ENCODE measurements at regions not wholly inside any gene's neighbourhood (a gene's known extent, or its start where the extent isn't known, plus 50 kb on each side); places are given as distances from the start of the nearest gene placed in this dataset.

DNA sequence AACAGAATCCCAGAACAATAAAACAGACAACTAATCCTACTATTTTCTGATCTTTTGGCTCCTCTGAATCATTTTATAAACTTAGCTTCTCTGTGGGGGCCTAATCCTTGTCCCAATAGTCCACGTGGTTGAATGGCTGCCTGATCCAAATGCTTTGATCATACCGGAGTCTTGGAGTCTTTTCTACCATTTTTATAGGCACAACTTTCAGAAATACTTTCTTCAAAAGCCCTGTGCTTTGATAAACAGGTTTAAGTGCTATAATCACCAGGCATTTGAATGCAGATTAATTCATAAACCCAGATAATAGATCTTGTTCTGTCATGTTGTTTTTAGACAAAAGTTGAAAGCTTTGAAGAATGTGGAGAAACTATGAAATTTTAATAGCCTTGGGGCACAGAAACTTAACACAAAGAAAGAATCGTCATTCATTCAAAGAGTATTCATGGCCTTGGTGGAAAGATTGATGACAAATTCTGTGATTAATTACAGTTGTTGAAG is 163.7 kb downstream of the AHR start:
- intact Hi-C loops (cut with DNase I; ENCODE audit: low total_unique reads): no loop called here
- peaks cover 0 to 6% (median 0%) of the 10 kb centered on the region in 3 donors for H3K9me3 ChIP-seq
- no peak for DNase-seq
- H3K27me3 ChIP-seq: no peaks in the 10 kb centered on the region
- TF ChIP-seq, protein P1, sequence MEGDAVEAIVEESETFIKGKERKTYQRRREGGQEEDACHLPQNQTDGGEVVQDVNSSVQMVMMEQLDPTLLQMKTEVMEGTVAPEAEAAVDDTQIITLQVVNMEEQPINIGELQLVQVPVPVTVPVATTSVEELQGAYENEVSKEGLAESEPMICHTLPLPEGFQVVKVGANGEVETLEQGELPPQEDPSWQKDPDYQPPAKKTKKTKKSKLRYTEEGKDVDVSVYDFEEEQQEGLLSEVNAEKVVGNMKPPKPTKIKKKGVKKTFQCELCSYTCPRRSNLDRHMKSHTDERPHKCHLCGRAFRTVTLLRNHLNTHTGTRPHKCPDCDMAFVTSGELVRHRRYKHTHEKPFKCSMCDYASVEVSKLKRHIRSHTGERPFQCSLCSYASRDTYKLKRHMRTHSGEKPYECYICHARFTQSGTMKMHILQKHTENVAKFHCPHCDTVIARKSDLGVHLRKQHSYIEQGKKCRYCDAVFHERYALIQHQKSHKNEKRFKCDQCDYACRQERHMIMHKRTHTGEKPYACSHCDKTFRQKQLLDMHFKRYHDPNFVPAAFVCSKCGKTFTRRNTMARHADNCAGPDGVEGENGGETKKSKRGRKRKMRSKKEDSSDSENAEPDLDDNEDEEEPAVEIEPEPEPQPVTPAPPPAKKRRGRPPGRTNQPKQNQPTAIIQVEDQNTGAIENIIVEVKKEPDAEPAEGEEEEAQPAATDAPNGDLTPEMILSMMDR (IDR thresholded peaks at IDR 0.05): no peak
- no peak overlapping the region for H3K27ac ChIP-seq
- no peaks in the 10 kb centered on the region for H3K4me1 ChIP-seq
- H3K36me3 ChIP-seq: no peaks in the 10 kb centered on the region
- H3K4me3 ChIP-seq: no peak overlapping the region

DNA sequence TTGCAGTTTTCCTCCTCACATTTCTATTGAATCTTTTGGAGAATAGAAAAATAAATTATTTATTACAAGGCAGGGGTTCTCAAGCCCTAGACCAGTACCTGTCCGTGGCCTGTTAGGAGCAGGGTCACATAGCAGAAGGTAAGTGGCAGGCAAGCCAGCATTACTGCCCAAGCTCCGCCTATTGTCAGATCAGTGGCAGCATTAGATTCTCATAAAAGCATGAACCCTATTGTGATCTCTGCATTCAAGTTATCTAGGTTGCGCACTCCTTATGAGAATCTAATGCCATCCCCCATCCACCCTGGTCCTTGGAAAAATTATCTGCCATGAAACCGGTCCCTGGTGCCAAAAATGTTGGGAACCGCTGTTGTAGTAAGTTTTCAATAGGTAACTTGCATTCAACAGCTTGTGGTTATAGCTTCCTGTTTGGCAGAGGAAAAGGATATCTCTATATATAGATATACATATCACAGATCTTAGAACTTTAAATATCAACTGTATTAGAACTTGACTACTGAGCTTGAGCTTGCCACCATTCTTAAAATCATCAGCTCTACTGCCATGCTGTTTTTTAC is 165.1 kb downstream of the AHR start:
- H3K9me3 ChIP-seq: peaks cover 0 to 6% (median 0%) of the 10 kb centered on the region in 3 donors
- H3K4me1 ChIP-seq: no peaks in the 10 kb centered on the region
- H3K4me3 ChIP-seq: no peak overlapping the region
- H3K27ac ChIP-seq: no peak overlapping the region
- DNase-seq: no peak
- no peaks in the 10 kb centered on the region for H3K27me3 ChIP-seq
- no peaks in the 10 kb centered on the region for H3K36me3 ChIP-seq
- intact Hi-C loops (cut with DNase I; ENCODE audit: low total_unique reads): no loop called here
- TF ChIP-seq, protein P1 (IDR thresholded peaks at IDR 0.05): no peak

DNA sequence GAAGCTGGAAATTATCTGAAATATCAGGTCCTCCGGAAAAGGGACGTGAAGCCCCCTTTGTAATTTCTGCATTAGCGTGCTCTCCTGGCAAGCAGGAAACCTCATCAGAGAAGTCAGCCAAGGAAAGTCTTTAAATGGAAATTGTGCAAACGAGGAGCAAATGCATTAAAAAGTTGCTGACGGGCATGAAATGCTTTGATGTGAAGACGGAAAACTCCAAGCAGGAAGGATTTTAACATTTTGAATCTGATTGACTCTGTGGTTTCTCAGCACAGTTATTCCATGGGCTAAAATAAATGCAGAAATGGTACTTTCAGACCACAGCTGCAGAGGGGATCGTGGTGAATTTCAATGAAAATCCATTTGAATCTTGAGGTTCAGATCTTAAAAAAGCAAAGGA is 167.8 kb downstream of the AHR start:
- H3K4me3 ChIP-seq: no peak overlapping the region
- H3K27me3 ChIP-seq: no peaks in the 10 kb centered on the region
- H3K9me3 ChIP-seq: no peaks in the 10 kb centered on the region
- no peak for DNase-seq
- no peaks in the 10 kb centered on the region for H3K36me3 ChIP-seq
- no peak overlapping the region for H3K27ac ChIP-seq
- TF ChIP-seq, protein P1 (IDR thresholded peaks at IDR 0.05): no peak
- H3K4me1 ChIP-seq: no peaks in the 10 kb centered on the region
- intact Hi-C loops (cut with DNase I; ENCODE audit: low total_unique reads): no loop called here

DNA sequence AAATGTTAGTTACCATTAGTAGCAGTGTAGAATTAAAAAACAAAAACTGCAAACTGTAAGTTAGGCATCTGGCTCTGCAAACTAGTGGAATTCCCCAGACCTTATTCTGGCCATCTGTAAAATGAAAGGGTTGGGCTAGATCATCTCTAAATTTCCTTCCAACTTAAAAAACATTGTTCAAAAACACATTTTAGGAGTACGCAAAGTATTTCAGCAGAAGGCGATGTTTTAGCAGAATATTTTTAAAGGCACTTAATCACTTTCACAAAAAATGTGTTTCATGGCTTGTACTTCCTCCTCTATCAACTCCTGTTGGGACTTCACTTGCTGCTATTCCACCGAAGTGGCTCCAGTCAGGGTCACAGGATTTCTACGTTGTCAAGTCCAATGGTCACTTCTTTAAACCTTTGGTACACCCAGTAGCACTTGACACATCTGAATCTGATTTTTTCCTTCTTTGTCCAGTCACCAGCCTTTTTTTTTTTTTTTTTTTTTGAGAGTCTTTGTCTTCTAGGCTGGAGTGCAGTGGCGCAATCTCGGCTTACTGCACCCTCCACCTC is 169.0 kb downstream of the AHR start:
- intact Hi-C loops (cut with DNase I; ENCODE audit: low total_unique reads): no loop called here
- Histone ChIP-seq H3K36me3 (no peaks in the 10 kb centered on the region), H3K27ac (no peak overlapping the region), H3K9me3 (no peaks in the 10 kb centered on the region), H3K4me3 (no peak overlapping the region), H3K27me3 (no peaks in the 10 kb centered on the region), H3K4me1 (no peaks in the 10 kb centered on the region)
- no peak for DNase-seq
- TF ChIP-seq, protein P1 (IDR thresholded peaks at IDR 0.05): no peak

DNA sequence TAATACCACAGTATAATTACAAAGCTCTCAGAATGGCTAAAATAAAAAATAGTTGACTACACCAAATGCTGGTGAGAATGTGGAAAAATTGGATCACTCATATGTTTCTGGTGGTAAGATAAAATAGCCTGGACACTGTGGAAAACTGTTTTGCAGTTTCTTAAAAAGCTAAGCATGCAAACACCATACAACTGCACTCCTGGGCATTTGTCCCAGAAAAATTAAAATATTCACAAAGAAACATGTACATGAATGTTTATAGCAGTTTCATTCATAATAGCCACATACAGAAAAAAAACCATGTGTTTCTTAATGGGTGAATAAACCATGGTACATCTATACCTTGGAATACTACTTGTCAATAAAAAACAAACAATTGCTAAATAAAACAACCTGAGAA is 172.9 kb downstream of the AHR start:
- H3K9me3 ChIP-seq: no peaks in the 10 kb centered on the region

More for the DNA sequence above, 172.9 kb downstream of the AHR start:
- no peak for DNase-seq
- H3K27me3 ChIP-seq: no peaks in the 10 kb centered on the region
- intact Hi-C loops (cut with DNase I; ENCODE audit: low total_unique reads): no loop called here
- TF ChIP-seq, protein P1 (IDR thresholded peaks at IDR 0.05): no peak
- H3K36me3 ChIP-seq: no peaks in the 10 kb centered on the region
- H3K4me1 ChIP-seq: no peaks in the 10 kb centered on the region
- H3K27ac ChIP-seq: no peak overlapping the region
- H3K4me3 ChIP-seq: no peak overlapping the region

Measured in tibial artery (tissue), 4 donors.